Natural killer cell treated with Interleukin-12 subunit alpha and Interleukin-12 subunit beta and Interleukin-15 and Interleukin-18, amount 100 ng/mL, for 72 hours (primary cell): ENCODE measurements at regions not wholly inside any gene's neighbourhood (a gene's known extent, or its start where the extent isn't known, plus 50 kb on each side); places are given as distances from the start of the nearest gene placed in this dataset.
"Not testable (repeated sequence)": the region's sequence is repeated elsewhere in the genome, so short reads cannot be mapped to it uniquely, and the experiment has no call there.

ENCODE experiments used
- ATAC-seq, 2 donors: fragments of 150-1000 bp; cut with Tn5 transposase in 1 of 2; sonication (Bioruptor Pico), chemical (Tn5 transposase) in 1 of 2; 2 replicates each; pipeline ENCODE4 v1.10.0; 2021
- DNase-seq: peaks from one replicate; pipeline ENCODE4 v3.0.0; 2022; ENCODE audit warnings: low spot score
- H3K27ac Mint-ChIP-seq, 2 donors: 1 replicate in 1 of 2; 2 replicates in 1 of 2; pipeline ENCODE4 v1.8.0; 2022; ENCODE audit warnings: mixed read lengths in 2 of 2, mild to moderate bottlenecking in 1 of 2, moderate library complexity in 1 of 2
- H3K27me3 Mint-ChIP-seq, 2 donors: 1 replicate in 1 of 2; 2 replicates in 1 of 2; pipeline ENCODE4 v1.8.0; 2022; ENCODE audit warnings: mixed read lengths in 2 of 2
- H3K36me3 Mint-ChIP-seq: one replicate; pipeline ENCODE4 v1.8.0; 2022; ENCODE audit warnings: mixed read lengths
- H3K4me1 Mint-ChIP-seq, 2 donors: 1 replicate in 1 of 2; 2 replicates in 1 of 2; pipeline ENCODE4 v1.8.0; 2022; ENCODE audit warnings: low read depth in 2 of 2, mixed read lengths in 2 of 2, mild to moderate bottlenecking in 1 of 2
- H3K4me3 Mint-ChIP-seq: one replicate; pipeline ENCODE4 v1.8.0; 2022; ENCODE audit warnings: mixed read lengths
- H3K9me3 Mint-ChIP-seq: 2 replicates; pipeline ENCODE4 v1.8.0; 2022; ENCODE audit warnings: mixed read lengths

GRCh38 chr2:172300851-172301250 lies 126.5 kb upstream of the ITGA6 start:
- ATAC-seq: no peak
- DNase-seq: no peak
- H3K9me3 Mint-ChIP-seq: no peaks in the 10 kb centered on the region
- peaks cover 0 to 3% of the 10 kb centered on the region in 2 donors for H3K4me1 Mint-ChIP-seq
- no peak overlapping the region for H3K4me3 Mint-ChIP-seq
- peaks cover 28 to 38% of the 10 kb centered on the region in 2 donors for H3K27me3 Mint-ChIP-seq
- H3K27ac Mint-ChIP-seq: no peak overlapping the region
- no peaks in the 10 kb centered on the region for H3K36me3 Mint-ChIP-seq

GRCh38 chr2:172305066-172305465 lies 122.3 kb upstream of the ITGA6 start:
- Mint-ChIP-seq H3K27ac (no peak overlapping the region), H3K27me3 (peaks cover 7 to 20% of the 10 kb centered on the region in 2 donors), H3K9me3 (no peaks in the 10 kb centered on the region), H3K4me1 (no peaks in the 10 kb centered on the region), H3K4me3 (no peak overlapping the region), H3K36me3 (no peaks in the 10 kb centered on the region)
- no peak for DNase-seq
- ATAC-seq: no peak

GRCh38 chr2:172307800-172308199 lies 119.6 kb upstream of the ITGA6 start:
- H3K4me1 Mint-ChIP-seq: no peaks in the 10 kb centered on the region

GRCh38 chr2:172308253-172308935 lies 119.0 kb upstream of the ITGA6 start:
- Mint-ChIP-seq H3K27me3 (peaks cover 3 to 8% of the 10 kb centered on the region in 2 donors), H3K36me3 (no peaks in the 10 kb centered on the region), H3K27ac (no peak overlapping the region), H3K9me3 (no peaks in the 10 kb centered on the region), H3K4me1 (no peaks in the 10 kb centered on the region), H3K4me3 (no peak overlapping the region)
- no peak for DNase-seq
- ATAC-seq: no peak

More at GRCh38 chr2:172307800-172308199, 119.6 kb upstream of the ITGA6 start:
- H3K27ac Mint-ChIP-seq: no peak overlapping the region
- peaks cover 3 to 8% of the 10 kb centered on the region in 2 donors for H3K27me3 Mint-ChIP-seq
- no peaks in the 10 kb centered on the region for H3K36me3 Mint-ChIP-seq
- H3K9me3 Mint-ChIP-seq: no peaks in the 10 kb centered on the region
- no peak for DNase-seq
- no peak for ATAC-seq
- H3K4me3 Mint-ChIP-seq: no peak overlapping the region

- Mint-ChIP-seq H3K9me3 (no peaks in the 10 kb centered on the region), H3K36me3 (no peaks in the 10 kb centered on the region), H3K4me1 (no peaks in the 10 kb centered on the region), H3K4me3 (no peak overlapping the region), H3K27ac (no peak overlapping the region), H3K27me3 (no peaks in the 10 kb centered on the region)
- DNase-seq: no peak
- no peak for ATAC-seq
These were observed 115.5 kb upstream of the ITGA6 start for GRCh38 chr2:172311921-172312345.

- H3K36me3 Mint-ChIP-seq: no peaks in the 10 kb centered on the region
- ATAC-seq (peak in 1 of 2 donors; percentile 9), DNase-seq (no peak)
- no peaks in the 10 kb centered on the region for H3K27me3 Mint-ChIP-seq
- no peak overlapping the region for H3K27ac Mint-ChIP-seq
- H3K4me1 Mint-ChIP-seq: no peaks in the 10 kb centered on the region
- H3K4me3 Mint-ChIP-seq: no peak overlapping the region
- no peaks in the 10 kb centered on the region for H3K9me3 Mint-ChIP-seq
These were observed 113.6 kb upstream of the ITGA6 start for GRCh38 chr2:172313715-172314341.

- not testable (repeated sequence) for H3K4me1 Mint-ChIP-seq, H3K27me3 Mint-ChIP-seq, H3K4me3 Mint-ChIP-seq, H3K36me3 Mint-ChIP-seq, H3K27ac Mint-ChIP-seq, DNase-seq, ATAC-seq, H3K9me3 Mint-ChIP-seq
These were observed 112.3 kb upstream of the ITGA6 start for GRCh38 chr2:172315070-172315469.

- peaks cover 0 to 3% of the 10 kb centered on the region in 2 donors for H3K4me1 Mint-ChIP-seq
- peaks cover 0 to 6% of the 10 kb centered on the region in 2 donors for H3K27me3 Mint-ChIP-seq
- ATAC-seq (peak in 1 of 2 donors; percentile 65), DNase-seq (no peak)
- no peaks in the 10 kb centered on the region for H3K36me3 Mint-ChIP-seq
- no peaks in the 10 kb centered on the region for H3K9me3 Mint-ChIP-seq
- no peak overlapping the region for H3K4me3 Mint-ChIP-seq
- no peak overlapping the region for H3K27ac Mint-ChIP-seq
These were observed 105.3 kb upstream of the ITGA6 start for GRCh38 chr2:172322049-172322448.

GRCh38 chr2:172323256-172323655 lies 104.1 kb upstream of the ITGA6 start:
- no peaks in the 10 kb centered on the region for H3K9me3 Mint-ChIP-seq
- no peak overlapping the region for H3K27ac Mint-ChIP-seq
- H3K36me3 Mint-ChIP-seq: no peaks in the 10 kb centered on the region
- peaks cover 0 to 6% of the 10 kb centered on the region in 2 donors for H3K27me3 Mint-ChIP-seq
- peaks cover 0 to 3% of the 10 kb centered on the region in 2 donors for H3K4me1 Mint-ChIP-seq
- DNase-seq (no peak), ATAC-seq (no peak)
- no peak overlapping the region for H3K4me3 Mint-ChIP-seq

- no peak overlapping the region for H3K4me3 Mint-ChIP-seq
- no peak for DNase-seq
- peaks cover 0 to 6% of the 10 kb centered on the region in 2 donors for H3K27me3 Mint-ChIP-seq
- peaks cover 4 to 6% of the 10 kb centered on the region in 2 donors for H3K4me1 Mint-ChIP-seq
- no peak overlapping the region for H3K27ac Mint-ChIP-seq
- H3K36me3 Mint-ChIP-seq: no peaks in the 10 kb centered on the region
- H3K9me3 Mint-ChIP-seq: no peaks in the 10 kb centered on the region
- ATAC-seq: no peak
These were observed 103.4 kb upstream of the ITGA6 start for GRCh38 chr2:172323861-172324597.

- ATAC-seq (no peak), DNase-seq (no peak)
- Mint-ChIP-seq H3K36me3 (no peaks in the 10 kb centered on the region), H3K27me3 (peaks cover 0 to 6% of the 10 kb centered on the region in 2 donors), H3K9me3 (no peaks in the 10 kb centered on the region), H3K4me3 (no peak overlapping the region), H3K4me1 (peaks cover 16 to 18% of the 10 kb centered on the region in 2 donors), H3K27ac (no peak overlapping the region)
These were observed 101.2 kb upstream of the ITGA6 start for GRCh38 chr2:172326211-172326509.

GRCh38 chr2:172328103-172328841 lies 99.1 kb upstream of the ITGA6 start:
- DNase-seq: no peak
- Mint-ChIP-seq H3K4me1 (peaks cover 13 to 19% of the 10 kb centered on the region in 2 donors), H3K9me3 (no peaks in the 10 kb centered on the region), H3K27ac (no peak overlapping the region), H3K36me3 (no peaks in the 10 kb centered on the region), H3K27me3 (peaks cover 0 to 6% of the 10 kb centered on the region in 2 donors), H3K4me3 (no peak overlapping the region)
- ATAC-seq: no peak

- DNase-seq (no peak), ATAC-seq (no peak)
- no peak overlapping the region for H3K4me3 Mint-ChIP-seq
- no peaks in the 10 kb centered on the region for H3K27me3 Mint-ChIP-seq
- no peak overlapping the region for H3K27ac Mint-ChIP-seq
- H3K36me3 Mint-ChIP-seq: no peaks in the 10 kb centered on the region
- H3K4me1 Mint-ChIP-seq: peaks cover 13 to 19% of the 10 kb centered on the region in 2 donors
- H3K9me3 Mint-ChIP-seq: no peaks in the 10 kb centered on the region
These were observed 98.0 kb upstream of the ITGA6 start for GRCh38 chr2:172329416-172329773.
